Mucosa of stomach (tissue), 1 donor: ENCODE measurements at regions not wholly inside any gene's neighbourhood (a gene's known extent, or its start where the extent isn't known, plus 50 kb on each side); places are given as distances from the start of the nearest gene placed in this dataset.

Source experiments
- H3K27me3 ChIP-seq: one replicate; pipeline ENCODE4 v1.7.0; 2013; ENCODE audit warnings: mild to moderate bottlenecking, low read length; ENCODE audit not compliant: control insufficient read depth, insufficient read depth
- H3K36me3 ChIP-seq: one replicate; pipeline ENCODE4 v1.7.0; 2013; ENCODE audit warnings: low read length; ENCODE audit not compliant: control insufficient read depth, insufficient read depth
- H3K4me1 ChIP-seq: one replicate; pipeline ENCODE4 v1.7.0; 2013; ENCODE audit warnings: mild to moderate bottlenecking, low read length; ENCODE audit not compliant: control insufficient read depth, insufficient read depth
- H3K4me3 ChIP-seq: one replicate; pipeline ENCODE4 v1.7.0; 2013; ENCODE audit warnings: low read length
- H3K9ac ChIP-seq: one replicate; pipeline ENCODE4 v1.7.0; 2013; ENCODE audit warnings: mild to moderate bottlenecking, low read length, moderate library complexity
- H3K9me3 ChIP-seq: one replicate; pipeline ENCODE4 v1.7.0; 2013; ENCODE audit warnings: mild to moderate bottlenecking, low read length, moderate library complexity; ENCODE audit not compliant: control insufficient read depth
- donor health status: Pancreatic carcinoma.

DNA sequence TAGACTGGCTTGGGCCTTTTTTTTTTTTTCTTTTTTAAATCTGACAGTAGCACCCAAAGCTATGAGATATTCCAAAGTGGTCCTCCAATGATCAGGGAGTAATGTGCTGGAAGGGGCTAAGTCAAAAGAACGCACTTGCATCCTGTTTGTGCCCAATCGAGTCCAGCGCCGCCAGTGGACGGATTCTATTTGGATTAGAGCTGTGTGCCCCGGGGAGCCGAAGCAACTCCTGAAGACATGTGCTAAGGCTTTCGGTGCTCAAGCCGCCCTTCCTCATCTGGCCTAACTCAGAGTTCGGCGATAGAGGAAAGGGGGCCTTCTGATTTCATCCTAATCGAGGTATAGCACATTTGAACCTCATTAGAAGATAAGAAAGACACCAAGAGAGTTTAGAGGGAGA is 147.8 kb upstream of the NECTIN1 start:
- peaks cover 9% of the 10 kb centered on the region for H3K27me3 ChIP-seq
- no peaks in the 10 kb centered on the region for H3K9me3 ChIP-seq
- no peaks in the 10 kb centered on the region for H3K36me3 ChIP-seq
- peaks cover 24% of the 10 kb centered on the region for H3K4me1 ChIP-seq
- H3K4me3 ChIP-seq, result no peak overlapping the region
- H3K9ac ChIP-seq, result no peak overlapping the region

DNA sequence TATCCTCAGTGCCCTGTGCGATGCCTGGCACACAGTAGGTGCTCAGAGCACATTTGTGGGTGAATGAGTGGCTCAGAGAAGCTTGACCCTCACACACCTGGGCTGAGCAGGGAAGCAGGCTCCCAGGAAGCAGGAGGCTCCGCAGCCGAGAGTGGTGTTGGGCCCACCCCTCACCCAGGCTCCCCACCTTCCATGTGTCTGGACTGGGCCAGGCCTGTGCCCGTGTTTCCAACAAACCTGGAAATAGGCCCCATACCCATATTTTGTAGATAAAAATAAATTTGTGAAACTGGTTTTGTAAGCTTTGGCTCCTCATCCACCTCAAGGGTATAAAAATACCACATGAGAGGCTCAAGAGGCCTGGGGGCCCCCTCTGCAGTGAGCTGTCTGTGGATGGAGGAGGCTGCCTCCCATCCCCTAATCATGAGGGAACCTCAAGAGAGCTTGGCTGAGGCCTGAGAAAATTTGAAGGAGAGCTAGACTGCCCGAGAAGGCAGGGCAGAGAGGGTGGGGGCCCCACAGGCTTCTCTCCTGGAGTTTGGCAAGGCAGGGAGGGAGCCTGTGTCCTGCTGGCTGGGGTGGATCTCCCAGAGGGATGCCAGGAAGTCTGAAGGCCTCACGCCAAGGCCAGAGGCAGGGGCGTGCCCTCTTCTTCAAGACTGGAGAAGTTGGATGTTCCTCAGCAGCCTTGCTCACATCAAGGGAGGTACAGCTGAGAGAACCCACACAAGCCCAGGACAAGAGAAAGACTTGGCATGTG is 147.0 kb upstream of the NECTIN1 start:
- no peak overlapping the region for H3K9ac ChIP-seq
- peaks cover 9% of the 10 kb centered on the region for H3K27me3 ChIP-seq
- no peaks in the 10 kb centered on the region for H3K36me3 ChIP-seq
- no peak overlapping the region for H3K4me3 ChIP-seq
- no peaks in the 10 kb centered on the region for H3K9me3 ChIP-seq
- peaks cover 24% of the 10 kb centered on the region for H3K4me1 ChIP-seq

DNA sequence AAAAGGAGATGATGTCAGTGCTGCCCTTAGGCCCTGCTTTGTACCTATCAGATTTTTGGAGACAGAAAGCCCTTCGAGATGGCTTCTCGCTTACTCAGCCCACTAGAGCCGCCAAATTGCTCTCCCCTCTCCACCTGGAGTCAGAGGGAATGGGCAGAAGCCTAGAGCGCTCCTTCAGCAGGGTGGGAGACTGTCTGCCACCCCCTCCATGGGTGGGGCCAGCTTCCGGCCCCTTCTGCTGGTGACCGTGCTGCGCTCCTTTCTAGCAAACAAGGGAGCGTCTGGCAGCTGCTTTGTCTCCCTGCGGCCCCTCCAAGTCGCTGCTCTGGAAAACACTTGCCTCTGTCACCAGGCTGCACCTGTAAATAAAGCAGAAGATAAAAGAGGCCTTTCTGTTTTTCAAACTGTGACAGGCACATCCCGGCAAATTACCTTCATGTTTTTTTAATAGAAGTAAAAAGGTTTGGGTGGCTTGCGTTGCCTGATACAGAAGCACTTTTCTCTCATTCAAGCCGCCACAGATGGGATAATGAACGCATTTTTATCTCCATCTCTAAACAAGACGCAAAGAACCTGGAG is 145.7 kb upstream of the NECTIN1 start:
- no peak overlapping the region for H3K4me3 ChIP-seq
- H3K27me3 ChIP-seq, result peaks cover 11% of the 10 kb centered on the region
- H3K36me3 ChIP-seq, result no peaks in the 10 kb centered on the region
- H3K9ac ChIP-seq, result no peak overlapping the region
- peaks cover 12% of the 10 kb centered on the region for H3K4me1 ChIP-seq
- no peaks in the 10 kb centered on the region for H3K9me3 ChIP-seq

DNA sequence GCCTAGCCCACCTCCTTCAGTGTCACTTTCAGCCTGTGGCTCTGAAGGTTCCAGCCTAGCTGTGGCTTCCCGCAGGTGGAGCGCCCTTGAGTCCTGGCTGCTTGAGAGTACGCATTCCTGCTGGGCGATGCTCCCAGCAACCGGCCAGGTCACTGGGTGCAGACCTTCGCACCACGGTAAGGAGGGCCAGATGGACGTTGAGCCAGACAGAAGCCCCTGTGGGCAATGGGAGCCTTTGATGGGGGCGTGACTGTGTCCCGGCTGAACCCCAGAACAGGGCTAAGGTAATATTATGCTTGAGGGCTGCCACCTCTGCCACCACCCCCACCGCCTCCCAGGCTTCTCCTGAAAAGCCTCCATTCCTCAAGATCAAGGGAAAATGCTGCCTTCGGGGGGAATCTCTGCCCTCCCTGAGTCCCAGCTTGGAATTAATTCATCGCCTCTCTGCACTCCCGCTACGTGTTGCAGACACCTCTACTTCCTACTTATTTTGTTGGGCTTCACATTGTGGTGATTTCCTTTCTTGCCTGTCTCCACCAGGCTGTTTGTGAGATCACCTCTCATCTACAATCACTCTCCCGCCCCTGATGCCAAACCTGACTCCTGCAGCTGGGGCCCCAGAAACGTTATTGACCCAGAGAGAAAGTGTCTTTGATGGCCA is 144.9 kb upstream of the NECTIN1 start:
- Histone ChIP-seq H3K27me3 (peaks cover 16% of the 10 kb centered on the region), H3K36me3 (no peaks in the 10 kb centered on the region), H3K4me1 (peaks cover 12% of the 10 kb centered on the region), H3K9ac (no peak overlapping the region), H3K4me3 (no peak overlapping the region), H3K9me3 (no peaks in the 10 kb centered on the region)

DNA sequence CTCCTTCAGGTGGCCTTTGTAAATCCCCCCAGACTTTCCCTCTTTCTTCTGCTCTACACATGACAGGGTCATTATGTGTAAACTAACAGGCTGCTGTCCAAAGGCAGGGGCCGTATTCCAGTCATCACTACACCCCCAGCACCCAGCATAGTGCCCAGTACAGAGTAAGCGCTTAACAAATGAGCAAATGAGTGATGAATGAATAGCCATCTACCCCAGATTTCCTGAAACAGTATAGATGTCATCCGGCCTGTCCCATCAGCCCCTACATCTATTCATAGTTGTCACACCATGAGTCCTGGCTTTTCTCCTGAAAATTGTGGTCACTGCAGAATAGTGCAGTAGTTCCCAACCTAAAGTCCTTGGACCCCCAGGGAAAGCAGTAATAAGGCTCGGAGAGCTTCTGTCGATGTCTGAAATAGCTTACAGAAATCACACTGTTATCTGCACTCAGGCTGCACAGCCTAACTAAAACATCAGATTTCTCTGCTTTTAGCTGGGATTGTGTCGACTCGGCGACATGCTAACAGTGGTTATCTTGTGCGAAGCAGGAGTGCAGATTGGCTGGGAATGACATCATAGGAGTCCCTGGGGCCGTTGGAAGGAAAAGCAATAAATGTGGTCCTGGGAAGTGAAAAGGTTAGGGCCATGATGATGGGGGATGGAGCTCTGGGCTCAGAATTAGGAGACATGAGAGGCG is 143.8 kb upstream of the NECTIN1 start:
- peaks cover 16% of the 10 kb centered on the region for H3K27me3 ChIP-seq

DNA sequence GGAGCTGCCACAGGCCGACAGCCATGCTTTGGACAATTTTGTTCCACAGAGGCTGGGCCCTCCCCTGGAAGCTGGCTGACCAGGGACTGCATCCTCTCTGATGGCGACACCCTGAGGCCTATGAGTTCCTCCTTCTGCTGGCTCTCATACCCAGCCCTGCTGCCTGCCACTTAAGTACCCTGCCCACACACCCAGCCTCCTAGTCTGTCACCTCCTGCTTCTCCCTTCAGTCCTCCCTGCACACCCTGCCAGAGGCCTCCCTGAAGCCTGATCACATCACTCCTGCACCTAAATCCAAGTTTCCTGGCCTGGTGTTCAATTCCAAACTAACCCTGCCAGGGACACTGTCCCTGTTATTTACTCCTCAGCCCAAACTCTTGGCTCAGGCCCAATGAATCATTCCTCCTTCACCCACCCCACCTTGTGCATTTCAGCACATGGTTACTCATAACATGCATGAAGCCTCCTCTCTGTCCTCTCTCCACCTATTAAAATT is 136.7 kb upstream of the NECTIN1 start:
- no peaks in the 10 kb centered on the region for H3K9me3 ChIP-seq
- H3K9ac ChIP-seq, result no peak overlapping the region
- H3K36me3 ChIP-seq, result no peaks in the 10 kb centered on the region
- H3K27me3 ChIP-seq, result peaks cover 7% of the 10 kb centered on the region
- peaks cover 9% of the 10 kb centered on the region for H3K4me1 ChIP-seq
- H3K4me3 ChIP-seq, result no peak overlapping the region

More for the DNA sequence above, 143.8 kb upstream of the NECTIN1 start:
- no peaks in the 10 kb centered on the region for H3K36me3 ChIP-seq
- no peaks in the 10 kb centered on the region for H3K9me3 ChIP-seq
- no peak overlapping the region for H3K9ac ChIP-seq
- H3K4me3 ChIP-seq, result no peak overlapping the region
- peaks cover 12% of the 10 kb centered on the region for H3K4me1 ChIP-seq

DNA sequence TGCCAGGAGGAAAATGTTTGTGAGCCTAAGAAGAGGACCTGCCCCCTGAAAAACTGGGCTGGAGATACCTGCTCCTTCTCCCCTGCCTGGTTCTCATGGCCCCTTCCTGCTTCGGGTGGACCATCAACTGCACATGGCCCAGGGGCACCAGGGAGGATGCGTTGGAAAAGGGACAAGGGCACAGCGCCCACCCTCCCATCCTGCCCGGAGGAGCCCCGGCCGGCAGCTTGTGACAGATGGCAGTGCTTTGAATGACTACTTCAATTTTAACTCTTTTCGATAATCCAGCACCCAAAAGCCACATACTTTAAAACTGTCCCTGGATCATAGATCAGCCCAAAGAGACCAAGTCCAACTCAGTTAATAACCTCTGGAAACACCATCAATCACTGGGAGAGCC is 135.8 kb upstream of the NECTIN1 start:
- H3K4me3 ChIP-seq, result no peak overlapping the region
- H3K27me3 ChIP-seq, result peaks cover 9% of the 10 kb centered on the region
- H3K4me1 ChIP-seq, result peaks cover 9% of the 10 kb centered on the region
- no peaks in the 10 kb centered on the region for H3K36me3 ChIP-seq
- H3K9ac ChIP-seq, result no peak overlapping the region
- H3K9me3 ChIP-seq, result no peaks in the 10 kb centered on the region

DNA sequence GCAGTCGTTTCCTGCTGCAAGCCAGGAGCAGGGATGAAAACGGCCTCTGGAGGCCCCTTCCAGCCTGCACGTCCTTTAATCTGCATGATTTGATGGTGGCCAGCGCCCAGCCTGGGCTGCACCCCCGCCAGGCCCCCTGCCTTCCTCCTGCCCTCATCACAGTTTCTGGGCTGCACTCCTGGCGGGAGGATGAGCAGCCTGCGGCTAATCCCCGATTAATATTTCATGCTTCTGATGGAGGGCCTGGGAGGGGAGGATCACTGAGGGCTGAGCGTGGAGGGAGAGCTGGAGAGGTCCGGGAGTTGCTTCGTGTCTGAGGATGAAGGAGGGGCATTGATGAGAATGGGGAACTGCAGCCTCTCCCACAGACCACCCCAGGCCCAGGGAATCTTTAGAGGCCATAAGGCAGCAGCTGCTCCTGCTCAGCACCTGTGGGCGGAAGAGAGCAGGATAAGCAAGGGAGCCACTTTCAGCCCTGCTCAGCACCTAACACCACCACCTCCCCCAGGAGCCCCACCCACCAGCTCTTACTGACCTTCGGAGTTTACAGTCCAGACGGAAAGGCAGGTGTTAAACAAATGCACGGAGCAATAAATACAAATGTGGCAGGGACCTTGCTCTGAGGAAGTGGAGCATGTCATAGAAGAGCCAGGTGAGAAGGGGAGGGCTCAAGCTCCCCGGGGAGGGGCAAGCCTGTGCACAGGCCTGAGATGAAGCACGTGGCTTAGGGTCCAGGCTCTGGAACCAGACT is 135.0 kb upstream of the NECTIN1 start:
- no peaks in the 10 kb centered on the region for H3K9me3 ChIP-seq
- peaks cover 3% of the 10 kb centered on the region for H3K27me3 ChIP-seq
- no peak overlapping the region for H3K9ac ChIP-seq
- no peak overlapping the region for H3K4me3 ChIP-seq
- no peaks in the 10 kb centered on the region for H3K36me3 ChIP-seq
- peaks cover 9% of the 10 kb centered on the region for H3K4me1 ChIP-seq

DNA sequence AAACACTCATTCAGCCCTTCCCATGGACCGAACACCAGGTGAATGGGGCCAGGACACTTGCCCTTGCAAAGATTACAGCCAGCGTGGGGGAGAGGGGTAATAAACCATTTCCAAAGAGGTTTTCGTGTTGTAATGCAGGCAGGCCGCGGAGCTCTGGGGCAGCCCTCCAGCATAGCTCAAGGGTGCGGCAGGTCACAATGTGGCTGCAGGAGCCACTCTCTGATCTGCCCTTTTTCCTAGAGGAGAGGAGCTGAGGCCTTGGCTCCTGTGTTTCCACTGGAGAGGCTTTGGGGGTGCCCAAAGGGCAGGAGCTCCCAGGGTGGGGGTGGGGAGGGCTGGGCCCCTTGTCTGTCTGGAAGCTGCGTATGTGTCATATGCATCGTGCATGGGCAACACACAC is 134.2 kb upstream of the NECTIN1 start:
- H3K9ac ChIP-seq, result no peak overlapping the region
- H3K36me3 ChIP-seq, result no peaks in the 10 kb centered on the region
- H3K27me3 ChIP-seq, result peaks cover 3% of the 10 kb centered on the region
- no peak overlapping the region for H3K4me3 ChIP-seq
- H3K9me3 ChIP-seq, result no peaks in the 10 kb centered on the region
- peaks cover 9% of the 10 kb centered on the region for H3K4me1 ChIP-seq

DNA sequence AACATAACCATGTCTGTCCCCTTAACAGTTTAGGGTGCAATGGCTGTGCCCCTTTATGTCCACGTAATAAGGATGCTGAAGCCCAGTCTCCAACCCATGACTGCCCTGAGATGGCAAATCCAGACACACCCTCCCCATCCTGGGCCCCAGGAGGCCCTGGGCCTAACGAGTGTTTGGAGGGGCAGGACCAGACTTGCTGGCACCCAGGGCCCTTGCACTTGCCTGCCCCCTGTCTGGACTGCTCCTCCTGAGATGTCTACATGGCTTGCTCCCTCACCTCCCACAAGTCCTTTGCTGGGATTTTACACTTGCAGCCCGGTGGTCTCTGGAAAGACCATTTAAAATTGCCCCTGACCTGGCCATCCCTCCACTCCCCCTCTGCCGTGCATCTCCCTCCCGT is 132.2 kb upstream of the NECTIN1 start:
- peaks cover 5% of the 10 kb centered on the region for H3K27me3 ChIP-seq
- peaks cover 9% of the 10 kb centered on the region for H3K4me1 ChIP-seq
- H3K36me3 ChIP-seq, result no peaks in the 10 kb centered on the region
- no peak overlapping the region for H3K4me3 ChIP-seq
- H3K9ac ChIP-seq, result no peak overlapping the region
- H3K9me3 ChIP-seq, result no peaks in the 10 kb centered on the region

DNA sequence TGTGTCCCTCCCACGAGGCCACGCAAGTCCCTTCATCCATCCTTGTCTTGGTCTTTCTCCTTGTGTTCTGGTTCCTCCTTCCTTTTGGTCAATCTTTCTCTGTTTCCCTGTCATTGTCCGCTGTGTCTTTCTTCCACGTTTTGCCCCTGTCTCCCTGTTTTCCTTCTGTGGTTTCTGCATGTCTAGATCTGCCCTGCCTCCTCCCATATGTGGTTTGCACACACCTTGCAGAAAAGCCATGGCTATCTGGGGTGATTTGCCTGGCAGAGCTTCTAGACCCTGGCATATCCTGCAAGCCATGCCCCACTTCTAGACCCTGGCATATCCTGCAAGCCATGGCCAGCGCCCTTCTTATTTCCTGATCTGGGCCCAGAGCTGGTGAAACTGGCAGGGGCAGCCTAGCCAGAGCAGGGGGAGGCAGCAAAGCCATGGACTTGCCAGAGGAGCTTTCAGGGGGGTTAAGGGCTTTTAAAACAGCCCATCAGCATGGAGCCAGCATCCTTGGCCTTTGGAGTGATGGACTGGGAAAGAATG is 131.6 kb upstream of the NECTIN1 start:
- Histone ChIP-seq H3K36me3 (no peaks in the 10 kb centered on the region), H3K27me3 (peaks cover 6% of the 10 kb centered on the region), H3K4me1 (peaks cover 9% of the 10 kb centered on the region), H3K9me3 (no peaks in the 10 kb centered on the region), H3K9ac (no peak overlapping the region), H3K4me3 (no peak overlapping the region)
